NCI-H510A treated with DMSO at 0.1 percent for 48 hours (cell line): ENCODE measurements at regions not wholly inside any gene's neighbourhood (a gene's known extent, or its start where the extent isn't known, plus 50 kb on each side); places are given as distances from the start of the nearest gene placed in this dataset.
"Not testable (repeated sequence)": the region's sequence is repeated elsewhere in the genome, so short reads cannot be mapped to it uniquely, and the experiment has no call there.

ENCODE experiments used
- DNase-seq: peaks from one replicate; lab custom pipeline; 2025; lab: John Stamatoyannopoulos, UW

GRCh38 chr11:22441831-22442230 is 103.7 kb downstream of the SLC17A6 start:
- DNase-seq: no peak

DNA sequence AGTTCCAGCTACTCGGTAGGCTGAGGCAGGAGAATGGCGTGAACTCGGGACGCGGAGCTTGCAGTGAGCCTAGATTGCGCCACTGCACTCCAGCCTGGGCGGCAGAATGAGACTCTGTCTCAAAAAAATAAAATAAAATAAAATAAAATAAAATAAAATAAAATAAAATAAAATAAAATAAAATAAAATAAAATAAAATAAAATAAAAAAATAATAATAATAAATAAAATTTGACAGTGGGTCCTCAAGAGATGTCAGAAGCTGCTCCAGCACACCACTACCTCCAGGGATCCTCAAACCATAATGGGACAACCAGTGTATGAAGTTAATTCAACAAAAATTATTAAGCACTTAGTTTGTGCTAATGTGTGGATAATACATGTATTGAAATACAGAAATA is 97.4 kb downstream of the SLC17A6 start:
- not testable (repeated sequence) for DNase-seq

GRCh38 chr11:22433517-22433916 is 95.3 kb downstream of the SLC17A6 start:
- DNase-seq: no peak

- DNase-seq: no peak
Observed at GRCh38 chr11:22433094-22433455, 94.9 kb downstream of the SLC17A6 start.

GRCh38 chr11:22432291-22433093 is 94.3 kb downstream of the SLC17A6 start:
- DNase-seq: no peak

DNA sequence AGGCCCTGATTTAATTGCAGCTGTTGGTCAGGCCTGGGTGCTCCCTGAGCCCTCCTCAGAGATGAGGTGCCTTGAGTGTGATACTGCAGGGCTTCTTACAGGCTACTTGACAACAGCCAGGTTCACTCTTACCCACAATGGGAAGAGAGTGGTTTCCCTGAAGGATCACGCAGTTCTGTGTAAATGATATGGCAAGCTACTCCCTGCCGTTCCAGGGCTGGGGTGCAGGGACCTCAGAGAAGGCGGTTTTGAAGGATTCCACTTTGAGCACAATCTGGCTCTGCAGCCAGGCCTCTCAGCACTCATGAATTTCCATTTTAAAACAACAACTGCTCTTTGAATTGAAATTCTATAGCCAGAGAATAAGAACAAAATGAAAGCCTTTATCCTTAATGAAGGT is 92.9 kb downstream of the SLC17A6 start:
- DNase-seq: no peak

GRCh38 chr11:22430639-22431038 is 92.5 kb downstream of the SLC17A6 start:
- DNase-seq: no peak

DNA sequence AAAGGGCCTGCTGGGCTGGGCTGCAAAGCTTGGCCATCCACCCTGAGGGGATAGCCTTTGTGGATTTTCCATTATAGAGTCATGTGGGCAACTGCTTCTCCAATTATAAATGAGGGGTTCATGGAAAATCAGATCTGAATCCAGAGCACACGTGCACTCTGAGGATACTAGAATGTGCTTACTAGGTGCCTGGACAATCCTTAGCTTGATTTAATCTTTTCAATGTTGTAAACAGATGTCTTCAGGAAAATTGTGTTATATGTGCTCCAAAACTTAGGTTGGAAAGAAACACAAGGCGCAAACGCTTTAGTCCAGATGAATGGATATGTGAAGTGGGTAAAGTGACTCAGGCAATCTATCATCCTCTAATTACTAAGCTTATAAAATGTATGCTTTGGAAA is 92.0 kb downstream of the SLC17A6 start:
- no peak for DNase-seq
